ENCODE measurements at regions not wholly inside any gene's neighbourhood (a gene's known extent, or its start where the extent isn't known, plus 50 kb on each side); places are given as distances from the start of the nearest gene placed in this dataset.

GRCh38 chr4:187171706-187172339 is 448.2 kb upstream of the FAT1 start:
- Histone ChIP-seq H3K56ac (replicated peaks; ENCODE audit: insufficient read length, low read depth, low read length) (no peak overlapping the region), H2BK12ac (ENCODE audit: low read depth, low read length) (no peak overlapping the region), H3K18ac (ENCODE audit: extremely low read depth, low read length) (no peak overlapping the region), H3K4ac (replicated peaks; ENCODE audit: insufficient read length, low read depth, low read length) (no peak overlapping the region), H3K23me2 (ENCODE audit: low read depth, low read length) (no peaks in the 10 kb centered on the region), H4K8ac (ENCODE audit: extremely low read depth, insufficient read depth, low read length) (no peak overlapping the region), H2AK5ac (ENCODE audit: low read depth, low read length) (no peak overlapping the region), H4K20me1 (replicated peaks in 1 of 2; ENCODE audit: control insufficient read depth in 1 of 2, insufficient read depth in 2 of 2, low read length in 2 of 2) (no peaks in the 10 kb centered on the region), H4K91ac (replicated peaks; ENCODE audit: insufficient read length, low read length) (no peak overlapping the region), H2AFZ (ENCODE audit: low read length) (no peak overlapping the region), H3K79me2 (ENCODE audit: control insufficient read depth in 1 of 2, insufficient read depth in 2 of 2, low read length in 2 of 2) (no peaks in the 10 kb centered on the region), H2BK15ac (ENCODE audit: low read length) (no peak overlapping the region), H3K27me3 (replicated peaks in 1 of 4; ENCODE audit: control insufficient read depth in 3 of 4, extremely low read depth in 1 of 4, insufficient read depth in 3 of 4, low read length in 3 of 4) (peaks cover 0 to 1% (median 0%) of the 10 kb centered on the region in 4 experiments; a peak in 1 of 7 replicates), H3K23ac (ENCODE audit: insufficient read length) (no peak overlapping the region), H2BK5ac (ENCODE audit: low read depth, low read length) (no peak overlapping the region), H2BK20ac (ENCODE audit: low read length) (no peak overlapping the region), H3K4me2 (ENCODE audit: insufficient read depth in 1 of 2, low read depth in 2 of 2, low read length in 2 of 2) (no peak overlapping the region), H3K79me1 (ENCODE audit: low read depth, low read length) (no peaks in the 10 kb centered on the region), H3K36me3 (ENCODE audit: control insufficient read depth in 2 of 4, insufficient read depth in 4 of 4, low read length in 3 of 4) (no peaks in the 10 kb centered on the region), H3K9me3 (ENCODE audit: insufficient read depth in 2 of 2, low read depth in 1 of 2, low read length in 1 of 2) (no peaks in the 10 kb centered on the region), H3K4me1 (replicated peaks in 1 of 4; ENCODE audit: control insufficient read depth in 3 of 4, insufficient read depth in 4 of 4, low read length in 3 of 4) (no peaks in the 10 kb centered on the region), H3K27ac (ENCODE audit: low read depth, low read length) (no peak overlapping the region), H3K4me3 (ENCODE audit: extremely low read depth in 1 of 4, insufficient read depth in 2 of 4, low read depth in 3 of 4, low read length in 4 of 4) (no peak overlapping the region), H4K5ac (ENCODE audit: insufficient read length, low read depth, low read length) (no peak overlapping the region), H3K14ac (ENCODE audit: insufficient read length) (no peak overlapping the region), H3K9ac (replicated peaks in 1 of 4; ENCODE audit: extremely low read depth in 1 of 4, low read depth in 3 of 4, low read length in 3 of 4) (no peak overlapping the region), H2BK120ac (replicated peaks; ENCODE audit: low read depth, low read length) (no peak overlapping the region)
- WGBS, 2 experiments (ENCODE audit: extremely low coverage in 1 of 2, insufficient coverage in 1 of 2, insufficient read length in 1 of 2, insufficient replicate concordance in 2 of 2, low coverage in 1 of 2, low lambda C conversion rate in 2 of 2, missing lambda C conversion rate in 1 of 2), result 89% methylated on average over 12 of the region's 12 CpGs; no CpG with 5 or more reads in 1 of the 2 experiments
- TF ChIP-seq CEBPB (IDR thresholded peaks at IDR 0.05; ENCODE audit: low read depth, low read length), result no peak
- DNase-seq (ENCODE audit: low read depth in 1 of 2, low spot score in 2 of 2), result no peak
- POLR2A ChIA-PET (ENCODE audit: partially characterized antibody), result no interaction called here
- FAIRE-seq, result no peak
- CTCF ChIA-PET (ENCODE audit: partially characterized antibody), result interaction anchor here (0.7 kb wide), 1 partner anchor 436 kb away, joined by 6 read pairs; no protein-coding TSS in a partner anchor

All from H1 (cell line).